ENCODE measurements at regions not wholly inside any gene's neighbourhood (a gene's known extent, or its start where the extent isn't known, plus 50 kb on each side); places are given as distances from the start of the nearest gene placed in this dataset.

- no peak for DNase-seq
Measured at GRCh38 chr3:152056073-152056472, 182.6 kb downstream of the SUCNR1 start.

GRCh38 chr3:152056481-152056880, 183.0 kb downstream of the SUCNR1 start:
- DNase-seq: no peak

GRCh38 chr3:152056987-152057386, 183.5 kb downstream of the SUCNR1 start:
- no peak for DNase-seq

GRCh38 chr3:152058856-152059255, 185.4 kb downstream of the SUCNR1 start:
- no peak for DNase-seq

GRCh38 chr3:152060701-152061100, 187.3 kb downstream of the SUCNR1 start:
- DNase-seq: no peak

GRCh38 chr3:152061296-152061695, 187.9 kb downstream of the SUCNR1 start:
- DNase-seq: no peak

- no peak for DNase-seq
Measured at GRCh38 chr3:152069871-152070270, 196.4 kb downstream of the SUCNR1 start.

- DNase-seq: no peak
Measured at GRCh38 chr3:152071315-152071714, 197.4 kb upstream of the MBNL1 start.

GRCh38 chr3:152071924-152072323, 196.8 kb upstream of the MBNL1 start:
- no peak for DNase-seq

GRCh38 chr3:152073267-152073666, 195.5 kb upstream of the MBNL1 start:
- no peak for DNase-seq

- DNase-seq: no peak
Measured at GRCh38 chr3:152076148-152076547, 192.6 kb upstream of the MBNL1 start.

- no peak for DNase-seq
Measured at GRCh38 chr3:152079980-152080379, 188.7 kb upstream of the MBNL1 start.

- no peak for DNase-seq
Measured at GRCh38 chr3:152083135-152083534, 185.6 kb upstream of the MBNL1 start.

- no peak for DNase-seq
Measured at GRCh38 chr3:152084441-152085158, 184.1 kb upstream of the MBNL1 start.

GRCh38 chr3:152087153-152087552, 181.6 kb upstream of the MBNL1 start:
- no peak for DNase-seq

GRCh38 chr3:152089528-152089927, 179.2 kb upstream of the MBNL1 start:
- no peak for DNase-seq

- DNase-seq: no peak
Measured at GRCh38 chr3:152091725-152092124, 177.0 kb upstream of the MBNL1 start.

GRCh38 chr3:152093901-152094300, 174.8 kb upstream of the MBNL1 start:
- no peak for DNase-seq

- no peak for DNase-seq
Measured at GRCh38 chr3:152094406-152094805, 174.3 kb upstream of the MBNL1 start.

- no peak for DNase-seq
Measured at GRCh38 chr3:152095472-152095871, 173.3 kb upstream of the MBNL1 start.

- no peak for DNase-seq
Measured at GRCh38 chr3:152096280-152096906, 172.3 kb upstream of the MBNL1 start.

GRCh38 chr3:152097120-152097519, 171.6 kb upstream of the MBNL1 start:
- no peak for DNase-seq

- no peak for DNase-seq
Measured at GRCh38 chr3:152097770-152098169, 171.0 kb upstream of the MBNL1 start.

GRCh38 chr3:152100491-152101132, 168.1 kb upstream of the MBNL1 start:
- no peak for DNase-seq

Data from activated T-cell treated with anti-CD3 and anti-CD28 coated beads, Interleukin-2, amount 50 U/mL, for 1 hour (primary cell).